Endothelial cell of umbilical vein (primary cell): ENCODE measurements at regions not wholly inside any gene's neighbourhood (a gene's known extent, or its start where the extent isn't known, plus 50 kb on each side); places are given as distances from the start of the nearest gene placed in this dataset.

ENCODE experiments used
- BruUV-seq: library from RNA; stranded (reverse); fragments of 400-500 nt; replicated peaks from 2 replicates; lab custom pipeline; 2021; lab: Mats Ljungman, UMichigan
- CTCF ChIA-PET: fragments of 300-600, 350-600 bp; sonication (Branson Sonifier 250); formaldehyde crosslinking; loops from one replicate; lab custom pipeline; 2021; ENCODE audit warnings: antibody characterized with exemption, inconsistent platforms; lab: Charles Lee
- POLR2A ChIA-PET: fragments of 300-600, 350-600 bp; sonication (Branson Sonifier 250); formaldehyde crosslinking; loops from one replicate; lab custom pipeline; 2021; ENCODE audit warnings: antibody characterized with exemption, inconsistent platforms; lab: Charles Lee
- DNase-seq: peaks from one replicate; pipeline ENCODE4 v3.0.0-alpha.2; 2011; ENCODE audit warnings: low read depth, low spot score
- FAIRE-seq: peaks from 2 replicates; lab custom pipeline; 2011; peaks lifted over from hg19 to GRCh38; lab: Jason Lieb, UNC
- H2AFZ ChIP-seq: 2 replicates; pipeline ENCODE4 v1.6.0; 2012; ENCODE audit warnings: low read depth, low read length, control low read depth, inconsistent platforms
- H3K27ac ChIP-seq: 2 replicates; pipeline ENCODE4 v1.5.1; 2011; ENCODE audit warnings: low read depth, mild to moderate bottlenecking, control low read depth, low read length, moderate library complexity; ENCODE audit not compliant: insufficient read depth
- H3K27me3 ChIP-seq, 2 experiments: 2 replicates each; pipeline versions ENCODE4 v1.6.0 to v1.6.1; 2011; ENCODE audit warnings: low read length in 2 of 2, mixed read lengths in 1 of 2; ENCODE audit not compliant: control insufficient read depth in 2 of 2, insufficient read depth in 2 of 2
- H3K36me3 ChIP-seq, 2 experiments: 2 replicates in 1 of 2; 3 replicates in 1 of 2; pipeline ENCODE4 v1.5.1; 2011; ENCODE audit warnings: low read length in 2 of 2, mild to moderate bottlenecking in 1 of 2, moderate library complexity in 1 of 2; ENCODE audit not compliant: control insufficient read depth in 2 of 2, insufficient read depth in 2 of 2; ENCODE audit errors: extremely low read depth in 1 of 2
- H3K4me1 ChIP-seq: 3 replicates; pipeline ENCODE4 v1.5.1; 2011; ENCODE audit warnings: mild to moderate bottlenecking, low read length; ENCODE audit not compliant: control insufficient read depth, insufficient read depth; ENCODE audit errors: extremely low read depth
- H3K4me2 ChIP-seq: 2 replicates; pipeline ENCODE4 v1.6.1; 2011; ENCODE audit warnings: low read length, control low read depth, mixed read lengths; ENCODE audit not compliant: insufficient read depth
- H3K4me3 ChIP-seq, 3 experiments: fragments of 200-600 bp in 1 of 3; sonication (generic), shearing (Covaris generic) in 1 of 3; replicated peaks in 1 of 3; 2 replicates each; pipeline ENCODE4 v1.5.1; 2011 to 2016; ENCODE audit warnings: control low read depth in 3 of 3, low read length in 3 of 3, mild to moderate bottlenecking in 2 of 3, inconsistent platforms in 1 of 3, low read depth in 1 of 3, moderate library complexity in 1 of 3; ENCODE audit not compliant: insufficient read depth in 1 of 3
- H3K79me2 ChIP-seq: 2 replicates; pipeline ENCODE4 v1.6.0; 2012; ENCODE audit warnings: low read length, inconsistent platforms; ENCODE audit not compliant: control insufficient read depth, insufficient read depth
- H3K9ac ChIP-seq: replicated peaks from 2 replicates; pipeline ENCODE3; 2011; ENCODE audit warnings: low read length, control low read depth; ENCODE audit not compliant: insufficient read depth; ENCODE audit errors: extremely low read depth
- H3K9me1 ChIP-seq: replicated peaks from 3 replicates; pipeline ENCODE4 v1.6.0; 2011; ENCODE audit warnings: mild to moderate bottlenecking, low read length; ENCODE audit not compliant: control insufficient read depth, insufficient read depth; ENCODE audit errors: extremely low read depth
- H3K9me3 ChIP-seq: replicated peaks from 2 replicates; pipeline ENCODE4 v1.5.1; 2012; ENCODE audit warnings: low read length, inconsistent platforms; ENCODE audit not compliant: control insufficient read depth, insufficient read depth
- H4K20me1 ChIP-seq: replicated peaks from 2 replicates; pipeline ENCODE3; 2011; ENCODE audit warnings: mild to moderate bottlenecking, low read length; ENCODE audit not compliant: control insufficient read depth, insufficient read depth; ENCODE audit errors: extremely low read depth
- EZH2 ChIP-seq: IDR thresholded peaks from 2 replicates; pipeline ENCODE4 v1.6.1; 2012; ENCODE audit warnings: borderline replicate concordance, low read depth, mild to moderate bottlenecking, moderate library complexity, low read length, inconsistent platforms; ENCODE audit not compliant: severe bottlenecking
- FOS ChIP-seq: IDR thresholded peaks from 2 replicates; pipeline ENCODE4 v1.6.1; 2011; ENCODE audit warnings: mild to moderate bottlenecking, low read length, moderate library complexity, borderline replicate concordance; ENCODE audit not compliant: insufficient read depth
- GATA2 ChIP-seq: IDR thresholded peaks from 2 replicates; pipeline ENCODE4 v1.7.0; 2011; ENCODE audit warnings: low read depth, mild to moderate bottlenecking, moderate library complexity, mixed read lengths, low read length; ENCODE audit not compliant: insufficient read length, insufficient read depth
- JUN ChIP-seq: IDR thresholded peaks from 2 replicates; pipeline ENCODE4 v1.6.1; 2011; ENCODE audit warnings: borderline replicate concordance, low read depth; ENCODE audit not compliant: insufficient read length, insufficient read depth
- MAX ChIP-seq: IDR thresholded peaks from 2 replicates; pipeline ENCODE4 v1.6.1; 2011; ENCODE audit not compliant: insufficient read depth, insufficient read length
- MYC ChIP-seq: IDR thresholded peaks from one replicate; pipeline ENCODE4 v1.6.1; 2011; ENCODE audit warnings: mild to moderate bottlenecking, low read depth, low read length
- POLR2A ChIP-seq: IDR thresholded peaks from 2 replicates; pipeline ENCODE4 v1.6.1; 2012; ENCODE audit warnings: low read depth, mild to moderate bottlenecking, control low read depth, low read length
- POLR2AphosphoS5 ChIP-seq: IDR thresholded peaks from 2 replicates; pipeline ENCODE4 v1.6.1; 2012; ENCODE audit warnings: low read depth, mild to moderate bottlenecking, control low read depth, low read length, moderate library complexity; ENCODE audit not compliant: insufficient read depth
- dilution Hi-C: fragments of 300-500 bp; cut with MboI; formaldehyde crosslinking; loops from one replicate; pipeline ENCODE4 v1.15.0; 2019; ENCODE audit warnings: low sequenced_read_pairs; ENCODE audit not compliant: extremely low pct_ligation_motif_present
- intact Hi-C: fragments of 100-400 bp; cut with micrococcal nuclease; formaldehyde crosslinking; loops from one replicate; pipeline ENCODE4 v1.10.0; 2022
- TF ChIP-seq, protein P1 (sequence below), 2 donors: IDR thresholded peaks; 1 replicate in 1 of 2; 2 replicates in 1 of 2; pipeline ENCODE4 v1.5.1; 2011; ENCODE audit warnings: low read length in 2 of 2, mild to moderate bottlenecking in 2 of 2, moderate library complexity in 2 of 2, control low read depth in 1 of 2, inconsistent platforms in 1 of 2, low read depth in 1 of 2; ENCODE audit not compliant: insufficient read depth in 1 of 2; ENCODE audit errors: extremely low read depth in 1 of 2

DNA sequence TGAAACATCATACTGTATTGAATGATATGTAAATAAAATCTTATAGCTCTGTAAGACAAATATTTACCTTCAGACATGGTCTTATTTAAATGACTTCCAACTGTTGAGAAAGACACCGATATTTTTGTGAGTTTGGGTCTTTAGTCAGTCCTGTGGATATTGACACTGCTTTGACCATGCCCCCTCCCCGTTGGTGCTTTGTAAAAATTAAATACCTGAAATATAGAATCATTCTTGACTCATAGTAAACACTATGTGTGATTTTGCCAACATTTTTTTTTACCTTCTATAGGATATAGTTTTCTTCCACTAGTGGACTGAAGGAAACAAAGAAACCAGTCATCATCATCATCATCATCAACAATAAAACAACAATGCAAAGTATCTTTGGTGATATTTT, 114.3 kb upstream of the HS3ST1 start:
- Histone ChIP-seq H3K9me3 (no peaks in the 10 kb centered on the region), H3K9me1 (no peaks in the 10 kb centered on the region), H3K27me3 (no peaks in the 10 kb centered on the region), H3K4me2 (peak overlapping the region; percentile 66), H3K4me1 (peaks cover 55% of the 10 kb centered on the region), H3K79me2 (peaks cover 25% of the 10 kb centered on the region), H3K36me3 (no peaks in the 10 kb centered on the region), H4K20me1 (no peaks in the 10 kb centered on the region), H2AFZ (no peak overlapping the region), H3K9ac (peak overlapping the region; percentile 40), H3K4me3 (peak overlapping the region in 1 of 3 experiments; percentile 12), H3K27ac (peak overlapping the region; percentile 98)
- POLR2A ChIA-PET: no interaction called here
- intact Hi-C loops (loop anchor here (1.0 to 10.0 kb wide), 7 partner anchors 38 to 1448 kb away; no protein-coding TSS in a partner anchor), dilution Hi-C loops (no loop called here)
- DNase-seq (no peak), FAIRE-seq (no peak)
- no TSS peak for BruUV-seq
- CTCF ChIA-PET: interaction anchor here (0.6 to 2.9 kb wide), 7 partner anchors 8 to 223 kb away, joined by 3 to 12 read pairs (median 5); partner anchors contain the start of gene HS3ST1
- TF ChIP-seq EZH2: no peak
- no peak for TF ChIP-seq FOS
- TF ChIP-seq JUN: no peak
- TF ChIP-seq POLR2A: no peak
- no peak for TF ChIP-seq GATA2
- TF ChIP-seq, protein P1, sequence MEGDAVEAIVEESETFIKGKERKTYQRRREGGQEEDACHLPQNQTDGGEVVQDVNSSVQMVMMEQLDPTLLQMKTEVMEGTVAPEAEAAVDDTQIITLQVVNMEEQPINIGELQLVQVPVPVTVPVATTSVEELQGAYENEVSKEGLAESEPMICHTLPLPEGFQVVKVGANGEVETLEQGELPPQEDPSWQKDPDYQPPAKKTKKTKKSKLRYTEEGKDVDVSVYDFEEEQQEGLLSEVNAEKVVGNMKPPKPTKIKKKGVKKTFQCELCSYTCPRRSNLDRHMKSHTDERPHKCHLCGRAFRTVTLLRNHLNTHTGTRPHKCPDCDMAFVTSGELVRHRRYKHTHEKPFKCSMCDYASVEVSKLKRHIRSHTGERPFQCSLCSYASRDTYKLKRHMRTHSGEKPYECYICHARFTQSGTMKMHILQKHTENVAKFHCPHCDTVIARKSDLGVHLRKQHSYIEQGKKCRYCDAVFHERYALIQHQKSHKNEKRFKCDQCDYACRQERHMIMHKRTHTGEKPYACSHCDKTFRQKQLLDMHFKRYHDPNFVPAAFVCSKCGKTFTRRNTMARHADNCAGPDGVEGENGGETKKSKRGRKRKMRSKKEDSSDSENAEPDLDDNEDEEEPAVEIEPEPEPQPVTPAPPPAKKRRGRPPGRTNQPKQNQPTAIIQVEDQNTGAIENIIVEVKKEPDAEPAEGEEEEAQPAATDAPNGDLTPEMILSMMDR (IDR thresholded peaks at IDR 0.05; ENCODE audit: extremely low read depth in 1 of 2, insufficient read depth in 1 of 2, low read depth in 1 of 2, low read length in 2 of 2): no peak
- no peak for TF ChIP-seq POLR2AphosphoS5
- TF ChIP-seq MAX: no peak
- no peak for TF ChIP-seq MYC
